ENCODE measurements at regions not wholly inside any gene's neighbourhood (a gene's known extent, or its start where the extent isn't known, plus 50 kb on each side); places are given as distances from the start of the nearest gene placed in this dataset.

DNA sequence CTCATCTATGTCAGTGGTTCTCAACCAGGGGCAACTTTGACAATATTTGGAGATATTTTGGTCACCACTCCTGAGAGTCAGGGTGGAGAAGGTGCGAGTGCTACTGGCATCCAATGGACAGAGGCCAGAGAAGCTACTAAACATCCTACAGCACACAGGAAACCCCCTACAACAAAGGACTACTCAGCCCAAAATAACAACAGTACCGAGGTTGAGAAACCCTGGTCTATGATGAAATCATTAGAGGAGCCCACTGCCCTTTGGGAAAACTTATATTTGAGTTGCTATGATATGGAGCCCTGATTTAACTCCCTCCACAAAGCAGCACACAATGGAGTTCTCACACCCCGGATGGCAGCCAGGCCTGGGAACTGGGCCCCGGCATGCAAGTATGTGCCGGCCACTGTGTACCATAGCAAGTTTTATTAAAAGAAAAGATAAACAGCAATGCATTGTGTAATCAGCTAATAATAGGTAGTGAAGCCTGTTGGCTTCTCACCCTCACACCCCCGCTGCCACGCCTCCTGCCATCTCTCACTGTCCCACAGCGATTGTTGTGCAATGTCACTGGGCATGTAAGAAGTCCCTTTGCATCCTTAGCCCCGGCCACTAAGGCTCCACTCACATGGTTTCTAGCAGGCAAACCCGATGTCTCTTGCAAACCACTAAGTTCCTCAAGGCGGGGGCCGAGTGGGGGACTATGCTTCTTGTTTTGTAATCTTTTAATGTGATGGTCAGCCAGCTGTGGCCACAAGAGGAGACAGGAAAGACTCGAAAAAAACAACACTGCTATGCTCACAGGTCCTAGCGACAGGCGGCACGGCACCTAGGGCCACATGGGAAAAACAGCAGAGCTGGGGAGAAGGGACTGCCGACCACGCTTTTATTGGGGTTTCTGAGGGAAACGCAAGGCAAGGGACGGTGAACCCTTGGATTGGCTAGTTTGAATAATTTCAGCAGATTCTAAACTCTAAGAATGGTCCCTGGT is 110.0 kb downstream of the AQP9 start:
- POLR2A ChIA-PET = no interaction called here
- Histone ChIP-seq H3K9ac (ENCODE audit: low read length) (no peak overlapping the region), H3K79me2 (ENCODE audit: control insufficient read depth, insufficient read depth, low read length) (no peaks in the 10 kb centered on the region), H3K36me3 (replicated peaks in 1 of 2; ENCODE audit: control extremely low read depth in 1 of 2, control insufficient read depth in 1 of 2, extremely low read depth in 1 of 2, insufficient read depth in 2 of 2, low read length in 1 of 2) (no peaks in the 10 kb centered on the region), H3K27ac (ENCODE audit: low read length in 2 of 2) (no peak overlapping the region), H3K4me2 (replicated peaks; ENCODE audit: low read depth, low read length, poor library complexity, severe bottlenecking) (no peak overlapping the region), H3K9me3 (ENCODE audit: control extremely low read depth in 1 of 3, control insufficient read depth in 2 of 3, insufficient read depth in 1 of 3, low read length in 2 of 3) (no peaks in the 10 kb centered on the region), H3K27me3 (replicated peaks in 1 of 4; ENCODE audit: control extremely low read depth in 1 of 4, control insufficient read depth in 3 of 4, insufficient read depth in 4 of 4, low read length in 3 of 4) (peaks cover 0 to 5% (median 2%) of the 10 kb centered on the region in 4 experiments), H3K4me1 (ENCODE audit: control insufficient read depth in 2 of 2, insufficient read depth in 2 of 2, low read length in 2 of 2) (no peaks in the 10 kb centered on the region), H2AFZ (ENCODE audit: insufficient read depth, low read depth, low read length, poor library complexity, severe bottlenecking) (no peak overlapping the region), H3K4me3 (ENCODE audit: control extremely low read depth in 1 of 5, extremely low read depth in 1 of 5, insufficient read depth in 1 of 5, low read depth in 2 of 5, low read length in 4 of 5) (no peak overlapping the region), H4K20me1 (ENCODE audit: control insufficient read depth, insufficient read depth, low read length, poor library complexity, severe bottlenecking) (no peaks in the 10 kb centered on the region)
- Mint-ChIP-seq H3K9me3 (ENCODE audit: insufficient read depth) (no peaks in the 10 kb centered on the region), H3K27ac (no peak overlapping the region), H3K4me1 (no peaks in the 10 kb centered on the region), H3K27me3 (peaks cover 11% of the 10 kb centered on the region), H3K4me3 (no peak overlapping the region)
- ATAC-seq (ENCODE audit: low read depth) (no peak), DNase-seq (no peak)
- CTCF ChIA-PET = no interaction called here
- 92% methylated on average over 13 of the region's 20 CpGs for WGBS (ENCODE audit: insufficient coverage)
- TF ChIP-seq, protein P1, sequence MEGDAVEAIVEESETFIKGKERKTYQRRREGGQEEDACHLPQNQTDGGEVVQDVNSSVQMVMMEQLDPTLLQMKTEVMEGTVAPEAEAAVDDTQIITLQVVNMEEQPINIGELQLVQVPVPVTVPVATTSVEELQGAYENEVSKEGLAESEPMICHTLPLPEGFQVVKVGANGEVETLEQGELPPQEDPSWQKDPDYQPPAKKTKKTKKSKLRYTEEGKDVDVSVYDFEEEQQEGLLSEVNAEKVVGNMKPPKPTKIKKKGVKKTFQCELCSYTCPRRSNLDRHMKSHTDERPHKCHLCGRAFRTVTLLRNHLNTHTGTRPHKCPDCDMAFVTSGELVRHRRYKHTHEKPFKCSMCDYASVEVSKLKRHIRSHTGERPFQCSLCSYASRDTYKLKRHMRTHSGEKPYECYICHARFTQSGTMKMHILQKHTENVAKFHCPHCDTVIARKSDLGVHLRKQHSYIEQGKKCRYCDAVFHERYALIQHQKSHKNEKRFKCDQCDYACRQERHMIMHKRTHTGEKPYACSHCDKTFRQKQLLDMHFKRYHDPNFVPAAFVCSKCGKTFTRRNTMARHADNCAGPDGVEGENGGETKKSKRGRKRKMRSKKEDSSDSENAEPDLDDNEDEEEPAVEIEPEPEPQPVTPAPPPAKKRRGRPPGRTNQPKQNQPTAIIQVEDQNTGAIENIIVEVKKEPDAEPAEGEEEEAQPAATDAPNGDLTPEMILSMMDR (IDR thresholded peaks at IDR 0.05) = no peak
- intact Hi-C loops (cut with micrococcal nuclease) = no loop called here

GRCh38 chr15:58249646-58250312 is 111.6 kb downstream of the AQP9 start:
- no peak overlapping the region for H3K27ac Mint-ChIP-seq
- ChIA-PET POLR2A (no interaction called here), CTCF (no interaction called here)
- H3K27ac ChIP-seq (ENCODE audit: low read length in 2 of 2) = no peak overlapping the region
- H2AFZ ChIP-seq (ENCODE audit: insufficient read depth, low read depth, low read length, poor library complexity, severe bottlenecking) = no peak overlapping the region
- TF ChIP-seq, protein P1 (IDR thresholded peaks at IDR 0.05) = no peak
- TF ChIP-seq EZH2 (IDR thresholded peaks at IDR 0.05; ENCODE audit: borderline replicate concordance, insufficient read depth, low read depth, low read length, poor library complexity, severe bottlenecking) = no peak
- intact Hi-C loops (cut with micrococcal nuclease) = no loop called here
- no peak for ATAC-seq (ENCODE audit: low read depth)
- no peaks in the 10 kb centered on the region for H3K36me3 ChIP-seq (replicated peaks in 1 of 2; ENCODE audit: control extremely low read depth in 1 of 2, control insufficient read depth in 1 of 2, extremely low read depth in 1 of 2, insufficient read depth in 2 of 2, low read length in 1 of 2)
- H3K4me1 Mint-ChIP-seq = no peaks in the 10 kb centered on the region
- no peak overlapping the region for H3K9ac ChIP-seq (ENCODE audit: low read length)
- no peaks in the 10 kb centered on the region for H3K9me3 Mint-ChIP-seq (ENCODE audit: insufficient read depth)
- no peaks in the 10 kb centered on the region for H4K20me1 ChIP-seq (ENCODE audit: control insufficient read depth, insufficient read depth, low read length, poor library complexity, severe bottlenecking)
- DNase-seq = no peak
- no peak overlapping the region for H3K4me3 ChIP-seq (ENCODE audit: control extremely low read depth in 1 of 5, extremely low read depth in 1 of 5, insufficient read depth in 1 of 5, low read depth in 2 of 5, low read length in 4 of 5)
- H3K9me3 ChIP-seq (ENCODE audit: control extremely low read depth in 1 of 3, control insufficient read depth in 2 of 3, insufficient read depth in 1 of 3, low read length in 2 of 3) = no peaks in the 10 kb centered on the region
- no peaks in the 10 kb centered on the region for H3K79me2 ChIP-seq (ENCODE audit: control insufficient read depth, insufficient read depth, low read length)
- WGBS (ENCODE audit: insufficient coverage) = 57% methylated on average over 3 of the region's 8 CpGs
- H3K27me3 Mint-ChIP-seq = peaks cover 17% of the 10 kb centered on the region
- H3K4me2 ChIP-seq (replicated peaks; ENCODE audit: low read depth, low read length, poor library complexity, severe bottlenecking) = no peak overlapping the region
- H3K4me1 ChIP-seq (ENCODE audit: control insufficient read depth in 2 of 2, insufficient read depth in 2 of 2, low read length in 2 of 2) = no peaks in the 10 kb centered on the region
- no peak overlapping the region for H3K4me3 Mint-ChIP-seq
- H3K27me3 ChIP-seq (replicated peaks in 1 of 4; ENCODE audit: control extremely low read depth in 1 of 4, control insufficient read depth in 3 of 4, insufficient read depth in 4 of 4, low read length in 3 of 4) = peaks cover 0 to 5% (median 2%) of the 10 kb centered on the region in 4 experiments

Data from B cell (primary cell).